ENCODE measurements at regions not wholly inside any gene's neighbourhood (a gene's known extent, or its start where the extent isn't known, plus 50 kb on each side); places are given as distances from the start of the nearest gene placed in this dataset.
"Not testable (repeated sequence)": the region's sequence is repeated elsewhere in the genome, so short reads cannot be mapped to it uniquely, and the experiment has no call there.

DNA sequence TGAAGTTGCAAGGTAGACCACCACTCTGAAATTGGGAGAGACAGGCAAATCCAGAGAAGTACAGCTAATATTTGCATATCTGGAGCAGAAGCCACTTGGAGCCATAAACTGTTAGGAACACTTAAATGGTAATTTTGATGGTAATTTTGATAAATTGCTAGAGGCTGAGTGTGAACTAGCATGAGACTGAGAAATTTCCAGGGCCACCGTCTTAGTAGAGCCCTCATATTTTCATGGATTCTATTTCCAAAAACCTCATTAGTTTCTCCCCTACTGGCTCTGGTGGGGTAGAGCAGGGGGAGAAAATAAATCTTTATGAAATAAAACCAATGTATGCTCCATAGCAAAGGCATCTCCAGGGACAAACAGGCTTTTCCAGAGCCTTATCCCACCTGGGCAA, 429.4 kb upstream of the DIPK2B start:
- DNase-seq, result no peak

DNA sequence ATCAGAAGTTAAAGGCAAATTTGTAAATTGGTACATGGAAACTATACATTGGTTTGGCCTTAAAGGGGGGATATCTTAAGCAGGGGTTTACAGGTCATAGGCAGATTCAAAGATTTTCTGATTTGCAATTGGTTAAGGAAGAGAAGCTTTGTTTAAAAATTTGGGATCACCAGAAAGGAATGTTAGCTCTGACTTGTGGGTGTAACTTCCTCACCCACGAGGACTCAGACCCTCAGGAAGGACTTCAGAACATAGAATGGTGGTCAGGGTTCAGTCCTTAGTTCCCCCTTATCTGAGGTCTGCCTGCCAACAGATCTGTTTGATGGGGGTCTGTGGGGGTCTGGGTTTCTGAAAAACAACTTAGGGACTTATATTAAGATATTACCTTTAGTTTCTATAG, 427.4 kb upstream of the DIPK2B start:
- no peak for DNase-seq

DNA sequence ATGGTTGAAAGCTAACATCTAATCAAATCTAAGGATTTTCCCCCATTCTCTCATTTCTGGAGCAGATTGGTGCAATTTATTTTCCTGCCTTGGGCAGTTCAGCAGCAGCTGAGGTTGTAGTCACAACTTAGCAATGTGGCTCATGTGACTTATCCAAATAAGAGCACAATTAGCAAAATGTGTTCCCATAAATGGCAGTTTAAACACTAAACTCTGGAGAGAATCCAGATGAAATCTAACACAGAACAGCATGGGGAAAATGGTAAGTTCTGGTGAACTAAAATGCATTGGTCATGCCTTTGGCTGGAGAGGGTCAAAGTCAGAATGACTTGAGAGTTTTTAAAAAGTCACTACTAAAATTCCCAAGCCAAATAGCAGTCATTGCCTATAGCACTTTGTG, 422.6 kb upstream of the DIPK2B start:
- no peak for DNase-seq

DNA sequence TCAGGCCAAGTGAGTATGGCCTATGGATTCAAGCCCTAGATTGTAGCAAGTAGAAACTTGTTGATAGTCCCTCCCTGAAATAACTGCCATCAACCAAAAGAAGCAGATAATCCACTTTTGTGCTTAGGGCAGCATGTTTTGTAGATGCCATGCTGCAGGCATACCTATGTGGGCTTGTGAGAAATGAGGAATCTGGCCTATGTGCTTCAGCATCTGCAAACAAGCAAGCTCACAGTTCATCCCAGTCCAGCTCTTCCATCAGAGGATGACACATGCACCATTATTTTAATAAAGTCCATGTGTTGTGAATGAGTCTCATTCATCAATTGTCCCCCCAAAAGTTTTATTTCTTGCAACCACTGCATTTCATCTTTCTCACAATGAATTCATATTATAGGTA, 421.9 kb upstream of the DIPK2B start:
- DNase-seq, result no peak

DNA sequence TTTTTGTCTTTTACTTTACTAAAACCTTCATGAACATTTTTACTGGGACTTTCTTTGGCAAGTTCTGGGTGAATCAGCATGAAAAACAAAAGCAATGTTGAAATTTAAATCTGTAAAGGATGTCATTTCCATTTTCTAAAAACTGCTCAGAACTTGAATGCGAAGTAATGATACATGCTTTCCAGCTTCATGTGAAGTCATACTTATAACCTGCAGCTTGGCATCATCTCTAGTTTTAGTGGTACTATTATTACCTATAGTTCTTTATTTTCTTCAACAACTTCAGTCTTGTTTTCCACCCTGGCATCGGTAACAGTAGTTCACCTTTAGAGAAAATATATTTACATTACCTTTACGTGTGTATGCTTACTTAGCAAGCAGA, 421.4 kb upstream of the DIPK2B start:
- DNase-seq, result no peak

DNA sequence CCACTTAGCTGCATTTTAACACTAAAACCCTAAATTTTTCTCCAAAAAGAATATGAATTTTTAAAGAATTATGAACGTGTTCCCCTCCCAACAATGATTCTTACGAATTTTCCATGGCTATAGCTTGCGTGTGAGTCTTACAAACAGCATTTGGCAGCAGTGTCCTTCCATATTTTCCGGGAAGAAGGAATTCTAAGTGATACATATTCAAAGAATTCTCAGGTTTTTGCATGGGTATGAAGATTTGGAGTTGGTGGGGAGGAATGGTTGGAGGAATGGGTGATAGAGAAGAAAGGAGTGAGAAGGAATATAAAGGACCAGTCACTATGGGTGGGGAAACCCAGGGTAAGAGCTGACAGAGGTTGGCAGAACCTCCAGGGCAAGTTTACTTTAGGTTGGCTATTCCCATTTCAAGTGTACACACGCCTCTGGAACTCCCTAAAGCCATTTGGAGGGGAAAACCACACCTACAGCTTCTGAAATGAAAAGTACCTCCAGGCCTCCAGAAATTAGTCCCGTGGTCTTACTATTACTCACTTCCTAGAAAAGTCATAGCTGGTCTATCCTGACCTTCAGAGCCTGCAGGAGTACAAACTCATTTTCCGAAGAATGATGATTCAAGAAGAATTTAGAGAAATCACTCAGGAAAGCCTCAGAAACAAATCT, 420.8 kb upstream of the DIPK2B start:
- no peak for DNase-seq

DNA sequence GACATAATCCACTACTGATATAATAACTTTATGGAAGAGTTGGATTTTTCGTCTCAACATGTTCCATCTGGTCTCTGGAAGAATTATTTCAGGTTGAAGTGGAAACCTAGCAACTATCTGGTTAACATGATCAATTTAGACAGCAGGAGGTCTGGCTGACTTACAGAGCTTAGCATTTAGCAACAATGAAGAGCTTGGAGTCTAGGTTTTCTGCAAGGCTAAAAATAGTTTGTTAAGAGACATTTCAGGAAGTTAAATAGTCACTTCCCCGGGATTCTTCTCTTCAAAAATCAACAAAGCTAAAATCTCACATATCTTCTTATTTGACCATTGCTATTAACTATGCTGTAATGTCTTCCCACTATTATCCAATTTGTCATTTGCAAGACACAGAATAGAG, 418.6 kb upstream of the DIPK2B start:
- no peak for DNase-seq

DNA sequence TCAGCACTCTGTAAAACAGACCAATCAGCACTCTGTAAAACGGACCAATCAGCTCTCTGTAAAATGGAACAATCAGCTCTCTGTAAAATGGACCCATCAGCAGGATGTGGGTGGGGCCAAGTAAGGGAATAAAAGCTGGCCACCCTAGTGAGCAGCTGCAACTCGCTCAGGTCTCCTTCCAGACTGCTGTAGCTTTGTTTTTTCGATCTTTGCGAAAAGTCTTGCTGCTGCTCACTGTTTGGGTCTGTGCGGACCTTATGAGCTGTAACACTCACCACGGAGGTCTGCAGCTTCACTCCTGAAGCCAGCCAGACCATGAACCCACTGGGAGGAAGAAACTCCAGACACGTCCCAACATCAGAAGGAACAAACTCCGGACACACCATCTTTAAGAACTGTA, 414.9 kb upstream of the DIPK2B start:
- not testable (repeated sequence) for DNase-seq

DNA sequence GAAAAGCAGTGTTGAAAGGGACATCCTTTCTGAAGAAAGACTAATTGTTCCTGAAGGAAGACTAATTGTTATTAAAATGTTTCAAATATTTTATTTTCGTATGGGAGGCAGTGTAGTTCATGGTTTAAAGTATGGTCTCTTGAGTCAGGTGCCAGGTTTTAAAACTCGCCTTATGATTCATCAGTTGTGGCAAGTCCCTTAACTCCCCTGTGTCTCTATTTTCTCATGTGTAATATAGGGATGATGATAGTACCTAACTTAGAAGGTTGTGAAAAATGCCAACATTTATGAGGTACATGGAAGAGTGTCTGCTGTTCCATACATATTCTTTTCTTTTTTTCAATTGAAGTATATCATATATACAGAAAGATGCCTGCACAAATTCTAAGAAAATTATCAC, 414.2 kb upstream of the DIPK2B start:
- DNase-seq, result no peak

DNA sequence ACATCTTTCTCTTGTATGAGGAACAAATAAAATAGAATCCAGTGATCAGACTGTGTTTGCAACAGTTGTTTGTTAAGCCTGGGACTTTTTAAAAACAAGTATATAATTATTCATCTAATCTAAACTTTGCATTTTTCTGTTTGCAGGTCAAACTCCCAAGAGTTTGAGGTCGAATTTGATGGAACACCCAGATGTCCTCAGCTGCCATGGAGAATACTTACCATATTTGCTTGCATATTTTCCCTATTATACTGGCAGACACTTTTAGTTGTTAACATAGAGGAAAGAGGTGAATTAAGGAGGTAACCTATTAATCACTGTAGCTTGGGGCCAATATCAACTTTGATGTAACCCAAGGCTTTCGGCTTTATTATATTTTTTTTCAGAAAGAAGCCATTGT, 401.5 kb upstream of the DIPK2B start:
- DNase-seq, result no peak

DNA sequence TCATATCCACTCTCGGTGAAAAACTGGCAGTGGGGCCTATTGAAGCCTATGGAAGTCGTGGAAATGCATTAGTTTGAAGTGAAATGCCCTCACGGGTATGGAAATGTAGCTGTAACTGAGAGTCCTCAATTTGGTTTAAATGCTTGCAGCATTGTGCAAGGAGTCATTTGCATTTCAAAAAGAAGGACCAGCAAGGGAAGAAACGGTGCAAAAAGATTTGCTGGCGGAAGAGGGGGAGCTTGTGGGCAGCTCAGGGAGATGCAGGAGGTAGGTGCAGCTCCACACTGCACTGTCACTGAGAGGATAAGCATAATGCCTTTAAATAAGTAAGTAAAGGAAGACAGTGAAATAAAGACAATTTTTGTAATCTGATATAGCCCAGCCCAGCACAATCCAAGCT, 400.4 kb upstream of the DIPK2B start:
- DNase-seq, result no peak

DNA sequence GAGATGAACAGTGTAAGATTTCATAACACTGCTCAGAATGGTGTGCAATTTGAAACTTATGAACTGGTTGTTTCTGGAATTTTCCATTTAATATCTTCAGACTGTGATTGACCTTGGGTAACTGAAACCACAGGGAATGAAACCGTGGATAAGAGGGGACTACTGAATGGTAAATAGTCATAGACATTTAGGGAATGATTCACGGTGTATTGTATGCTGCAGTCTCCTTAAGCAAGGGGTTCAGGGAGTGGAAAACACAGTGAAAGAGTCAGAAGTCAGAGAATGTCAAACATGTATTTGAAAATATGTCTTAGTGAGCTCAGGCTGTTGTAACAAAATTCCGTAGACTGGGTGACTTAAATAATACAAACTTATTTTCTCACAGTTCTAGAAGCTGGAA, 398.2 kb upstream of the DIPK2B start:
- DNase-seq, result no peak

DNA sequence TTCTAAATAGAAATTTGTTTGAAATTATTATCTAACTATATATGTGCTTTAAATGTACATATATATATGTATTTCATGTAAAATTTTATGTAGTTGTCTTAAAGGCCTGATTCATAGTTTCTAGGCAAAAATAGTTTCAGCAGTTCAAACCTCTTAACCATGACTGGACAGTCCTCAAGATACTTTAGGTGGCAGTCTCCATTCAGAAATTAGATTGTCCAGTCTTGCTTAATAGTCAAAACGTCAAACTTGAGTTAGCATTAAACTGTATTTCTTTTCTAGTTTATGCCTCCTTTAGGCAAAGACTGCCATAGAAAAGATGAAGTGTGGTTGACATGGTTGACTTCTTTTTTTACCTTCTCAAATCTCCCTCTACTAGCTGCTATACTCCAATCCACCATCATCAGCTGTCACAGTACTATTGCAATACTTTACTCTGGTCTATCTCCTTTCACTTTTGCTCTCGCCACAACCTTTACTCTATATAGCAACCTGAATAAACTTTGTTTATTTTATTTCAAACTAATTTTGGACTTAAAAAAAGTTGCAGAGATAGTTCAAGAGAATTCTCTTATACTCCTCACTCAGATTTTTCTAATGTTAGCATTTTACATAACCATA, 395.6 kb upstream of the DIPK2B start:
- DNase-seq, result no peak

DNA sequence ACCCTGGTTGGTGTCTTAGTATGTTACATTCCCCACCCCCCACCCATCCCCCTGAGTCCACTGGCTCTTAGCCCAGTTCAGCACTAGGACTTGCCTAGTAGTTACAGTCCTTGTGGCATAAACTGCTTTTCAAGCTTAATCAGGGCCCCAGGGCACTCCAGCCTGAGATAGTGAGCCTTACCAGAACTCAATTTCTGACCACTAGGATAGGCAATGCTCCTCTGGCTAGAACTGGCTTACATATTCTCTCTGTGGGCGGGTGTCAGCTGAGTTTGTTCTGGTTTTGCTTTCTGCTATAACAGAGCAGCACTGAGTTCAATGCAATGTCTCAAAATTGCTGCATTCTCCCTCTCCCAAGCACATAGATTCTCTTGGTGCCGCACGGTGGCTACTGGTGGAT, 391.4 kb upstream of the DIPK2B start:
- DNase-seq, result no peak

DNA sequence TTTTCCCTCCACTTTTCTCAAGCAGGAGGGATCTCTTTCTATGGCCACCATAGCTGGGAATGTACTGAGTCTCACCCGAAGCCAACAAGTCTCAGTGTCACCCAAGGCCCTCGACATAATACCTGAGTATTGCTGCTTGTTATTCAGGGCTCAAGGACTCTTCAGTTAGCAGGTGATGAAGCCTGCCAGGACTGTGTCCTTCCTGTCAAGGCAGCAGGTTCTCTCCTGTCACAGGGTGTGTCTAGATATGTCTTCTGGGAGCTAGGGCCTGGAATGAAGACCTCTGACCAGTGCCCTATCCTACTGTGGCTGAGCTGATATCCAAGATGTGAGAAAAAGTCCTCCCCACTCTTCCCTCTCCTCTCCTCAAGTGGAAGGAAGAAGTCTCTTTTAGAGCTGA, 391.0 kb upstream of the DIPK2B start:
- no peak for DNase-seq

DNA sequence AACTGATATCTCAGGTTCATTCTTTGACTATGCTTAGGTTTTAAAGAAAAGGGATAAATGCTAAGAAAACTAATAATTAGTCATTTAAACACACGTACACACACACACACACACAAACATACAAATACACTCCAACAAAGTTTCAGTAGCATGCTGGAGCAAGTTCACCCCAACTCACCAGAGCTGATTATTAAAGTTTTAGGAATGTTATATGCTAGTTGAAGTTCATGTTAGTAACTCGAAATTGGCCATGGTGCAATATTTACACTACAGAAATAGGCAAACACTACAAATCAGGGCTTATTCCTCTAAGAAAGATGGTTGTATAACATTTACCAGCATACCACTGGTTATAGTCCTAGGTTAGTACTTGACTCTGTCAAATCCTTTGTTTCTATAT, 384.0 kb upstream of the DIPK2B start:
- no peak for DNase-seq

DNA sequence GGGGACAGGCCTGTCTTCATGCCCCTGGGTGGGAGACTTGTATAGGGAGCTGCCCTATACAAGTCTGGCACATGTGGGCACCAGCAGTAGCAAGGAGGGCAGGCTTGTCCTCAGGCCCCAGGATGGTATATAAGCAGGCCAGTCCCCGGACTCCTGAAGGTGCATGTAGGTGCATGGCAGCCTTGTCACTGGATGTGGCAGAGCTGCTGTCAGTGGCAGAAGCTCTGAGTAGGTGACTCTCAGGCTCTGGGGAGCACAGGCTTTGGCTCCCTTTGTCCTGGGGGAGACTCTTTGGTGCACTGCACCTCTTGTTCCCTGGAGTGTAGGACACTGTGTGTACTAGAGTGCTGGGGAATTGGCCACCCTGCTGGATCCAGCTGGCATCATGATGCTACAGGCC, 376.7 kb upstream of the DIPK2B start:
- DNase-seq, result no peak

DNA sequence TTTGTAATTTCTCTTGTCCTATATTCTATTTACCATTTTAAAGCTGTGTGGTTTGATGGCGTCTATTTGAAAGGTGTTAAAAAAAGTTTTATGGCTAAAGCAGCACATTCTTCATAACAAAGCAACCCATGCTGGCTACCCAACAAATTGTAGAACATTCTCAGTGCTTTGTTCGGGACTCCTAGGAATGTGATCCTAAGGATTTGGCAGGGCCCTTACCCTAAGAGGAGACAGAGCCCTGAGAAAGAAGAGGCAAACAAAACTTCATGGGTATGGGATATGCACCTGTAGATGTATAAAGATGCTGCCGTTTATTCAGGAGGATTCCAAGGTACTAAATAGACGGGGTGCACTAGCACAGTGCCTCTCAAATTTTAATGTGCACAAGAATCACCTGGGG, 370.8 kb upstream of the DIPK2B start:
- DNase-seq, result no peak

DNA sequence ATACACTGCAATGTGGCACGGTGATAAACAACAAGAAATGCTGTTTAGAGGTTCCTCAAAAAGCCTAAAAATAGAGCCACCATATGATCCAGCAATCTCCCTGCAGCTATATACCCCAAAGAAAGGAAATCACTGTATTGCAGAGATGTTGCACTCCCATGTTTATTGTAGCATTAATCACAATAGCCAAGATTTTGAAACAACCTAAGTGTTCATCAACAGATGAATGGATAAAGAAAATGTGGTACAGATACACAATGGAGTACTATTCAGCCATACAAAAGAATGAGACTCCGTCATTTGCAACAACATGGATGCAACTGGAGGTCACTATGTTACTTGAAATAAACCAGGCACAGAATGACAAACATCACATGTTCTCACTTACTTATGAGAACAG, 365.8 kb upstream of the DIPK2B start:
- DNase-seq, result no peak

DNA sequence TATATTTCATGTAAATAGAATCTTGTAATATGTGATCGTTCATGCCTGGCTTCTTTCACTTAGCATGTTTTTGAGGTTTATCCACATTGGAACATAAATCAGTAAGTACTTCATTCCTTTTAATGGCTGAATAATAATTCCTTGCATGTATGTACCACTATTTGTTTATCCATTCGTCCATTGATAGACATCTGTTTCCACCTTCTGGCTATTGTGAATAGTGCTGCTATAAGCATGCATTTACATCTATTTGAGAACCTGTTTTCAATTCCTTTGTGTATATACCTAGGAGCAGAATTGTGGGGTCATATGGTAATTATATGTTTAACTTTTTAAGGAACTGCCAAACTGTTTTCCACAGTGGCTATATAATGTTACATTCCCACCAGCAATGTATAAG, 356.7 kb upstream of the DIPK2B start:
- DNase-seq, result no peak

DNA sequence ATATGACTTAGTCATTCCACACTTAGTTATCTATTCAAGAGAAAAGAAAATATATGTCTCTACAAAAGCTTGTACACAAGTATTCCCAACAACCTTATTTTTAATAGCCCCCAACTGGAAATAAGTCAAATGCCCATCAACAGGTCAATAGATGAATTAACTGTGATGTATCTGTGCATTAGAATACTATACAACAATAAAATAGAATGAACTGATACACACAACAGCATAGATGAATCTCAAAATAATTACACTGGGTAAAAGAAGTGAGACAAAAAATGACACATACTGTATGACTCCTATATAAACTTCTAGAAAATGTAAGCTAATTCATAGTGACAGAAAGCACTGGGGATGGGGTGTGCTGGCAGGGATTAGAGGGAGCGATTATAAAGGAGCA, 354.1 kb upstream of the DIPK2B start:
- DNase-seq, result no peak

DNA sequence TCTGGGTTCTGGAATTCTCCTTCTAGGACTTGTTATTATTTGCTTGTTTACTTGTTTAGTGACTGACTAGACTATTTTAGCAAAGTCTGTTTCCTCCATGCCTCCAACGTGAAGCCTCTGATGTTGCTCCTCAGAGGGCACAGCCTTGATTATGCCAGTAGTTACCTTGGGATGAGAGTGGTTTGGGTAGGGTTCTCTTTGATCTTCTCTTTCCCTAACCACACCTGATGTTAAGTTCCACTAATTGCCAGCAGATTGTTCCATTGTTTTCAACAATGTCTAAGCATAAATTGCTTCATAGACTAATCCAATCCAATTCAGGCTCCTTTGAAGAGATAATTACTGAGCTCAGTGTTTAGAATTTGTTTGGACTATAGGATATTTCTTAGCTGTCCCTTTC, 352.7 kb upstream of the DIPK2B start:
- peak; percentile 31 for DNase-seq

DNA sequence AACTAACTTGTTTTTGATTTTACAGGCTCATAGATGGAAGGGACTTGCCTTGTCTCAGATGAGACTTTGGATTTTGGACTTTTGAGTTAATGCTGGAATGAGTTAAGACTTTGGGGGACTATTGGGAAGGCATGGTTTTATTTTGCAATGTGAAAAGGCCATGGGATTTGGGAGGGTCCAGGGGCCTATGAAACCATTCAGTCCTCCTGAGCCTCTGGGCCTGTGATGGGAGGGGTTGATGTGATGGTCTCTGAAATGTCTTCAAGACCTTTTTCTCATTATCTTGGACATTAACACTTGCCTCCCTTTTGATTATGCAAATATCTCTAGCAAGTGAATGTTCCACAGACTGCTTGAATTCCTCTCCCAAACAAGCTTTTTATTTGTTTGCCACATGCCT, 346.0 kb upstream of the DIPK2B start:
- not testable (repeated sequence) for DNase-seq

DNA sequence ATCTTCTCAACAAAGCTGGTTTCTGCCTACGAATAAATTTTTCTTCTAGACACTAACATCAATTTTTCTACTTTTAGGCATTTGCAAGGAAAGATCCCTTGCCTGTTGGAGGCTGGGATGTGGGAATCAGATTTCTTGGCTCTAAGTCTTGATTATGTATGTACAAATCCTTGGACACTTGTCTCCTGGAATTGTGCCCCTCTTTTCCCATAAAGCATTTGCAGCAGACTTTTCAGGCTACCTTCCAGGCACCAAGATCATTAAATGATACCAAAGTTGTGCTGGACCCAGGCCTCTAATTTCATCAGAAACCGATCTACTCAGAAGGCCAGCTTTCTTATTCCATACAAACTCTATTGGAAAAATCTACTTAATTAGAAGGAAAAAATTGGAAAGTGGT, 339.5 kb upstream of the DIPK2B start:
- DNase-seq, result no peak

DNA sequence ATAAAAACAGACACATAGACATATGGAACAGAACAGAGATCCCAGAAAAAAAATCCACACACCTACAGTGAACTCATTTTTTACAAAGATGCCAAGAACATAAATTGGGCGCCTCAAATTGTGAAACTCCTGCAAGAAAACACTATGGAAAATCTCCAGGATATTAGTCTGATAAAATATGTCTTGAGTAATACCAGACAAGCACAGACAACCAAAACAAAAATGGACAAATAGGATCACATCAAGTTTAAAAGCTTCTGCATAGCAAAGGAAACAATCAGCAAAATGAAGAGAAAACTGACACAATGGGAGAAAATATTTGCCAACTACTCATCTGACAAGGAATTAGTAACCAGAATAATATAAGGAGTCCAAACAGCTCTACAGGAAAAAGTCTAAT, 337.3 kb upstream of the DIPK2B start:
- no peak for DNase-seq

DNA sequence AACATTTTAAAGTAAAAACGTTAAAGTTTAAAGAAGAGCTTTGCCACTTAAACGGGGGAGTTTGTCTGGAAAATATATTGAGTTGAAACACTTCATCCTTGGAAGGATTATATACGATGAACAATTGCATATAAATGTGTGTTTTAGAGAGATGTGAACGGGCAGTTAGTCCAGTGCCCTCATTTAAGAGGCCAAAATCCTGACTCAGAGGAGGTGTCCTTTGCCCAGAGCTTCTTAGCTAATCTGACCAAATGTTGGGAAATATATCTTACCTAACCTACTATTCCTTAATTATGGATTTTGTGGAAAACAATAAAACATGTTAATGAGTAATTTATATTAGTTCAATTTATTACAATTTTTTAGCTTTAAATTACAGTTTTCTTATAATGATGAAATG, 327.2 kb upstream of the DIPK2B start:
- DNase-seq, result no peak

Measured in NCI-H82 (cell line).